Calu3 (cell line): ENCODE measurements at regions not wholly inside any gene's neighbourhood (a gene's known extent, or its start where the extent isn't known, plus 50 kb on each side); places are given as distances from the start of the nearest gene placed in this dataset.

Source experiments
- BruUV-seq: library from RNA; stranded (reverse); fragments of 400-500 nt; replicated peaks from 2 replicates; lab custom pipeline; 2021; lab: Mats Ljungman, UMichigan
- CTCF ChIA-PET: fragments of 300-600 bp; sonication (Branson Sonifier 250); formaldehyde crosslinking; loops from one replicate; lab custom pipeline; 2022; ENCODE audit warnings: antibody characterized with exemption; lab: Charles Lee
- DNase-seq: peaks from one replicate; pipeline ENCODE4 v3.0.0; 2022
- H3K27ac Mint-ChIP-seq: one replicate; pipeline ENCODE4 v1.8.0; 2022; ENCODE audit warnings: mixed read lengths; ENCODE audit not compliant: unreplicated experiment
- H3K27me3 Mint-ChIP-seq: one replicate; pipeline ENCODE4 v1.8.0; 2022; ENCODE audit warnings: mixed read lengths; ENCODE audit not compliant: unreplicated experiment
- H3K36me3 Mint-ChIP-seq: one replicate; pipeline ENCODE4 v1.8.0; 2022; ENCODE audit warnings: mild to moderate bottlenecking, moderate library complexity, mixed read lengths; ENCODE audit not compliant: insufficient read depth, unreplicated experiment
- H3K4me1 Mint-ChIP-seq: one replicate; pipeline ENCODE4 v1.8.0; 2022; ENCODE audit warnings: mild to moderate bottlenecking, low read depth, mixed read lengths; ENCODE audit not compliant: unreplicated experiment
- H3K4me3 Mint-ChIP-seq: one replicate; pipeline ENCODE4 v1.8.0; 2022; ENCODE audit warnings: mild to moderate bottlenecking, low read depth, moderate library complexity, mixed read lengths; ENCODE audit not compliant: unreplicated experiment
- H3K9me3 Mint-ChIP-seq: one replicate; pipeline ENCODE4 v1.8.0; 2022; ENCODE audit warnings: low read depth, mixed read lengths; ENCODE audit not compliant: unreplicated experiment
- intact Hi-C: fragments of 100-400 bp; cut with micrococcal nuclease; formaldehyde crosslinking; loops from one replicate; pipeline ENCODE4 v1.10.0; 2022; ENCODE audit not compliant: unreplicated experiment
- TF ChIP-seq, protein P1 (sequence below): fragments of 200-600 bp; IDR thresholded peaks from one replicate; pipeline ENCODE4 v1.8.0; 2022; ENCODE audit warnings: antibody characterized with exemption; ENCODE audit not compliant: unreplicated experiment

DNA sequence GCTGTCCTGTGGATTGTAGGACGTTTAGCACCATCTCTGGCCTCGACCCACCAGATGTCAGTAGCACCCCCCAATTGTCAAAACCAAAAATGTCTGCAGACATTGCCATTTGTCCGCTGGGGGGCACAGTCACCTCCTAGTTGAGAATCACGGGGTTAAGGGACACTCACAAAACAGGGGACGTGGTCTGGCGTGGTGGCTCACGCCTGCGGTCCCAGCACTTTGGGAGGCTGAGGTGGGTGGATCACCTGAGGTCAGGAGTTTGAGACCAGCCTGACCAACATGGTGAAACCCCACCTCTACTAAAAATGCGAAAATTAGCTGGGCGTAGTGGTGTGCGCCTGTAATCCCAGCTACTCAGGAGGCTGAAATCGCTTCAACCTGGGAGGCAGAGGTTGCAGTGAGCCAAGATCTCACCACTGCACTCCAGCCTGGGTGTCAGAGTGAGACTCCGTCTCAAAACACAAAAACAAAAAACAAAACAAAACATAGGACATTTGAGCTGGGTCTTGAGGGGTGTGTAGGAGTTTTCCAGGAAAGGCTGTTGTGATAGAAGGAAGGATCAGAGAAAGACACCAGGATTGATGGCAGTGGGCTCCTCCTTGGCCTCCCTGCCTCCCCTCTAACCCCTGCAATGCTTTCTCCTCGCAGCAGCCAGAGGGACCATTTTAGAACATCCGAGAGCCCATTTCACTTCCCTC lies 171.8 kb upstream of the GSE1 start:
- H3K27me3 Mint-ChIP-seq = peaks cover 81% of the 10 kb centered on the region
- intact Hi-C loops = no loop called here
- H3K36me3 Mint-ChIP-seq = no peaks in the 10 kb centered on the region
- TF ChIP-seq, protein P1, sequence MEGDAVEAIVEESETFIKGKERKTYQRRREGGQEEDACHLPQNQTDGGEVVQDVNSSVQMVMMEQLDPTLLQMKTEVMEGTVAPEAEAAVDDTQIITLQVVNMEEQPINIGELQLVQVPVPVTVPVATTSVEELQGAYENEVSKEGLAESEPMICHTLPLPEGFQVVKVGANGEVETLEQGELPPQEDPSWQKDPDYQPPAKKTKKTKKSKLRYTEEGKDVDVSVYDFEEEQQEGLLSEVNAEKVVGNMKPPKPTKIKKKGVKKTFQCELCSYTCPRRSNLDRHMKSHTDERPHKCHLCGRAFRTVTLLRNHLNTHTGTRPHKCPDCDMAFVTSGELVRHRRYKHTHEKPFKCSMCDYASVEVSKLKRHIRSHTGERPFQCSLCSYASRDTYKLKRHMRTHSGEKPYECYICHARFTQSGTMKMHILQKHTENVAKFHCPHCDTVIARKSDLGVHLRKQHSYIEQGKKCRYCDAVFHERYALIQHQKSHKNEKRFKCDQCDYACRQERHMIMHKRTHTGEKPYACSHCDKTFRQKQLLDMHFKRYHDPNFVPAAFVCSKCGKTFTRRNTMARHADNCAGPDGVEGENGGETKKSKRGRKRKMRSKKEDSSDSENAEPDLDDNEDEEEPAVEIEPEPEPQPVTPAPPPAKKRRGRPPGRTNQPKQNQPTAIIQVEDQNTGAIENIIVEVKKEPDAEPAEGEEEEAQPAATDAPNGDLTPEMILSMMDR = no peak
- no TSS peak for BruUV-seq
- peaks cover 9% of the 10 kb centered on the region for H3K4me1 Mint-ChIP-seq
- H3K4me3 Mint-ChIP-seq = no peak overlapping the region
- no peaks in the 10 kb centered on the region for H3K9me3 Mint-ChIP-seq
- no peak for DNase-seq
- H3K27ac Mint-ChIP-seq = no peak overlapping the region
- CTCF ChIA-PET = interaction anchor here (0.9 kb wide), 1 partner anchor 20 kb away, joined by 3 read pairs; no protein-coding TSS in a partner anchor

DNA sequence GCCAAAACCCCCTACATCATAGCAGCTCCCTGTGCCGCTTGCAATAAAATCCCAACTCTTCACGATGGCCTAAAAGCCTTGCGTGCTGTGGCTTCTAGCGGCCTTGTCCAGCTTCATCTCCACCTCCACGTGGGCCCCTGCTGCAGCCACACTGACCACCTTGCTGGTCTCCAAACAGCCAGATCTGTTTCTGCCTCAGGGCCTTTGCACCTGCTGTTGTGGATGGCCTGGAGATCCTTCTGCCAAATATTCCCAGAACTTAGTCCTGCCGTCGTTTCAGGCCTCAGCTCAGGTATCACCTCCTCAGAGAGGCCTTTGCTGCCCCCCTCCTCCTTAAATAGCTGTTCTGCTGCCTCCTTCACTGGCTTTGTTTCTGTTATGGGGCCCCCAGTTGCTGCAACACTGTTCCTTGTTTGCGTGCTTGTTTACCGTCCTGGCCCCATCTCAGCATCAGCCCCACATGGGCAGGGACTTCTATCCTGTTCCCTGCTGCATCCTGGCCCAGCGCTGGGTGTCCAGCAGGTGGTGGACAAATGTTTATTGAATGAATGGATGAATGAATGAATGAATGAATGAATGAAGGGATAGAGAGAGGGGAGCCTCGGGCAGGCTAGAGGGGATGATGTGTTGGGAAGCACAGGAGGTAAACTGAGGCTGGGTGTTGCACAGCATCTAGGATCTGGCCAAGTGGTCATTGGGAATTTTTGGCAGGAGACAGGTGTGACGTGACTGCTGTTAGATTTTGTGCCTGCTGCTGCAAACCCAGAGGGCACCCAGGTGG lies 171.0 kb upstream of the GSE1 start:
- H3K36me3 Mint-ChIP-seq = no peaks in the 10 kb centered on the region
- intact Hi-C loops = no loop called here
- H3K27me3 Mint-ChIP-seq = peaks cover 88% of the 10 kb centered on the region
- CTCF ChIA-PET = interaction anchor here (0.6 to 0.9 kb wide), 3 partner anchors 10 to 301 kb away, joined by 3 to 5 read pairs (median 4); no protein-coding TSS in a partner anchor
- peaks cover 7% of the 10 kb centered on the region for H3K4me1 Mint-ChIP-seq
- H3K27ac Mint-ChIP-seq = no peak overlapping the region
- no peaks in the 10 kb centered on the region for H3K9me3 Mint-ChIP-seq
- no TSS peak for BruUV-seq
- no peak overlapping the region for H3K4me3 Mint-ChIP-seq
- TF ChIP-seq, protein P1 = no peak
- DNase-seq = no peak

DNA sequence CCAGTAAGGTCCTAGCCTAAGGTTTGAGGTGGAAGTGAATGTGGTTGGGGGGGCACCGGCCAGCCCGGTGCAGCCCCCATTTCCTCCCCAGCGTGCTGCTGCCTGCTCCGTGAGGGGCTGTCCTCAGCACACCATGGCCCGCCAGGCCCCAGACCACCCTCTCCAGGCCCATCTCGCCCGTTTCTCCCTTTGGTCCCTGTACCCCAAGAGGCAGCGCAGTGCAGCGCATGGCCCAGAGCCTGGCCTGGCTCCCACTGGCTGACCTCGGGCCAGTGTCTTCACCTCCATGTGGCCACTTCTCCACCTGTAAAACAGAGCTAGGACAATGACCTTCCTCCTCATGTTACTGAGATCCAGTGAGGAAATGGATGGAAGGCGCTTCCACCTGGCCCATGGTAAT lies 170.0 kb upstream of the GSE1 start:
- Mint-ChIP-seq H3K27ac (no peak overlapping the region), H3K4me1 (no peaks in the 10 kb centered on the region), H3K27me3 (peaks cover 88% of the 10 kb centered on the region), H3K36me3 (no peaks in the 10 kb centered on the region), H3K9me3 (no peaks in the 10 kb centered on the region), H3K4me3 (no peak overlapping the region)
- CTCF ChIA-PET = no interaction called here
- no peak for DNase-seq
- no TSS peak for BruUV-seq
- intact Hi-C loops = no loop called here
- TF ChIP-seq, protein P1 = no peak

DNA sequence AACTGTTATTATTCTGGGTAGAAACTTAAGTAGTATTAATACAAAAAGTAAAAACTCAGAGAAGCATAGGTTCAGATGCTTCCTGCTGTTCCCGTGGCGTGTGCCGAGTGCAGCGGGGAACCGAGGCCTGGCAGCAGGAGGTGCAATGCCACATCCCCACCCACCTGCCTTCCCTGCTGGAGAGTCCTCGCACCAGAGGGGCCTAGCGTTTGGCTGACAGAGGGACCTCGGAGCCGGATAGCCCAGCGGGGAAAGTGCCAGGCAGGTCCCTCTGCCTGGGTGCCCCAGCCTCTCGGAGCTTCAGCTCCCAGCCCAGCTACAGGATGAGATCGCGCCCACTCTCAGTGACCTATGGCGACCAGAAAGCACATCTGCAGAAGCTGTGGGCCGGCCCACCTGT lies 169.6 kb upstream of the GSE1 start:
- DNase-seq = no peak
- Mint-ChIP-seq H3K27me3 (peaks cover 88% of the 10 kb centered on the region), H3K27ac (no peak overlapping the region), H3K4me3 (no peak overlapping the region), H3K9me3 (no peaks in the 10 kb centered on the region), H3K4me1 (no peaks in the 10 kb centered on the region), H3K36me3 (no peaks in the 10 kb centered on the region)
- TF ChIP-seq, protein P1 = no peak
- intact Hi-C loops = no loop called here
- CTCF ChIA-PET = interaction anchor here (1.1 kb wide), 1 partner anchor 170 kb away, joined by 3 read pairs; the partner anchor contains the start of gene GSE1
- no TSS peak for BruUV-seq
